Adrenal gland (tissue), 9 donors: ENCODE measurements at regions not wholly inside any gene's neighbourhood (a gene's known extent, or its start where the extent isn't known, plus 50 kb on each side); places are given as distances from the start of the nearest gene placed in this dataset.
A peak's percentile ranks its signal among the peaks of the same experiment; 100 is the strongest.

Source experiments
- DNase-seq, 7 donors: peaks; one replicate each; pipeline ENCODE4 v3.0.0-alpha.2; 2019 to 2020
- H3K27ac ChIP-seq, 5 donors: fragments of 200-600 bp; sonication (generic) in 4 of 5; 1 replicate in 3 of 5; 2 replicates in 2 of 5; pipeline versions ENCODE4 v1.5.1 to v1.8.0; 2016 to 2020; ENCODE audit warnings: mild to moderate bottlenecking in 1 of 5
- H3K27me3 ChIP-seq: fragments of 200-600 bp; 2 replicates; pipeline ENCODE4 v1.8.0; 2021
- H3K36me3 ChIP-seq, 2 donors: fragments of 200-600 bp; replicated peaks in 1 of 2; 1 replicate in 1 of 2; 2 replicates in 1 of 2; pipeline versions ENCODE4 v1.5.1 to v1.8.0; 2018 to 2022
- H3K4me1 ChIP-seq, 2 donors: fragments of 200-600 bp; replicated peaks in 1 of 2; 1 replicate in 1 of 2; 2 replicates in 1 of 2; pipeline versions ENCODE4 v1.5.1 to v1.8.0; 2018 to 2021
- H3K4me3 ChIP-seq, 4 donors: fragments of 200-600 bp; sonication (generic) in 3 of 4; one replicate each; pipeline ENCODE4 v1.5.1; 2016 to 2018
- H3K9me3 ChIP-seq, 3 donors: fragments of 200-600 bp; sonication (generic) in 1 of 3; replicated peaks in 1 of 3; 1 replicate in 2 of 3; 2 replicates in 1 of 3; pipeline versions ENCODE4 v1.5.1 to v1.8.0; 2016 to 2021
- POLR2A ChIP-seq, 2 donors: fragments of 450-650 bp; IDR thresholded peaks; one replicate each; pipeline ENCODE4 v1.6.1; 2017; ENCODE audit warnings: antibody characterized with exemption in 2 of 2, mild to moderate bottlenecking in 2 of 2, moderate library complexity in 1 of 2
- WGBS, 4 donors: extraction: QIAGEN DNeasy Blood & Tissue Kit in 2 of 4; methylation state at CpG; one replicate each; pipeline versions ENCODE4 v1.1.5 to v1.1.7; 2013 to 2017; 5-methylcytosine and 5-hydroxymethylcytosine counted together
- intact Hi-C, 2 donors: fragments of 100-400 bp; cut with DNase I; formaldehyde crosslinking; loops; one replicate each; pipeline versions ENCODE4 v1.14.1 to v1.15.0; 2022 to 2023
- TF ChIP-seq, protein P1 (sequence below), 6 experiments: fragments of 450-650 bp in 4 of 6; fragments of 200-600 bp in 2 of 6; sonication (generic) in 1 of 6; IDR thresholded peaks; 1 replicate in 5 of 6; 2 replicates in 1 of 6; pipeline versions ENCODE4 v1.5.1 to v1.8.0; 2016 to 2021; ENCODE audit warnings: antibody characterized with exemption in 6 of 6, mild to moderate bottlenecking in 2 of 6, moderate library complexity in 1 of 6
- donor health status: healthy with polysubstance abuse.
- donor health status: Bipolar disorder and iron deficiency.
- donor health status: DM: yes; HTN: yes; CAD: no.
- donor health status: DM: no; HTN: no; CAD: no.
- donor health status: DM: no; HTN: no; CAD: no.

DNA sequence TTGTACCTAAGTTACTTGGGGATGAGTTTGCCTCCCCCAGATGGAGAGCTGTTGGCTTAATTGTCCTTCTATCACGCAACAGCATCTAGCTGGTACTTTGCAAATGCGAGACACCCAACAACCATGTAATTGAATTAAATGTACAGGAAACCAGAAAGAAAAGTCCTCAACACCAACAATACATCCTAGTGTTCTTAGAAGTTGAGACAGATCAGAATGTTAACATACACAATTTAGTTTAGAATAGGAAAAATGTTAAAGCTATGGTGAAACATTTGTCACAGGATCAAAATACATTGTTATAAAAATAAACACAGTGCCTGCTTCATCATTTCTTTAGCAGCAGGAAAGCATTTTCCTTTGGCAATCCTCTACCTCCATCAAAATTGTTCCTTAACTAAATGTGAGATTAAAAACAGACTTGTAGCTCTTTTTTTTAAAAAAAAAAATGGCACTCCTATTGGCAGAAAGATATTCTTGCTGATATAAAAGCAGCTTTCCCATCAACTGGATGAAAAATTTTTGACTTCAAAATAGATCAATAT lies 163.1 kb upstream of the MID1 start:
- no peak overlapping the region for H3K27ac ChIP-seq
- WGBS, 4 donors, result 72 to 93% (median 89%) methylated on average over 2 of the region's 2 CpGs

DNA sequence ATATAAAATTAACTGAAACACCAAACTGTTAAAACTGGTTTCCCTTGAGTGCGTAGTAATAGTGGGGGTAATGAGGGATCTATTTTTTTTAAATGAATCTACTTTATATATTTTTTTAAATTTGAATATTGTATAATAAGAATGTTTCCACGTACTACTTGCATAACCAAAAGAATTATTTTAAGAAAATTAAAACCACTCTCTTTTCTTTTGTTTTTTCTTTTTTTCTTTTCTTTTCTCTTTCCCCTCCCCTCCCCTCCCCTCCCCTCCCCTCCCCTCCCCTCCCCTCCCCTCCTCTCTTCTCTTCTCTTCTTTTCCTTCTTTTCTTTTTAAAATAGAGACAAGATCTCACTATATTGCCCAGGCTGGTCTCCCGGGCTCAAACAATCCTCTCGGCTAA lies 166.9 kb upstream of the MID1 start:
- H3K36me3 ChIP-seq, result no peaks in the 10 kb centered on the region
- H3K4me1 ChIP-seq, result no peaks in the 10 kb centered on the region
- no peak for DNase-seq
- TF ChIP-seq, protein P1, sequence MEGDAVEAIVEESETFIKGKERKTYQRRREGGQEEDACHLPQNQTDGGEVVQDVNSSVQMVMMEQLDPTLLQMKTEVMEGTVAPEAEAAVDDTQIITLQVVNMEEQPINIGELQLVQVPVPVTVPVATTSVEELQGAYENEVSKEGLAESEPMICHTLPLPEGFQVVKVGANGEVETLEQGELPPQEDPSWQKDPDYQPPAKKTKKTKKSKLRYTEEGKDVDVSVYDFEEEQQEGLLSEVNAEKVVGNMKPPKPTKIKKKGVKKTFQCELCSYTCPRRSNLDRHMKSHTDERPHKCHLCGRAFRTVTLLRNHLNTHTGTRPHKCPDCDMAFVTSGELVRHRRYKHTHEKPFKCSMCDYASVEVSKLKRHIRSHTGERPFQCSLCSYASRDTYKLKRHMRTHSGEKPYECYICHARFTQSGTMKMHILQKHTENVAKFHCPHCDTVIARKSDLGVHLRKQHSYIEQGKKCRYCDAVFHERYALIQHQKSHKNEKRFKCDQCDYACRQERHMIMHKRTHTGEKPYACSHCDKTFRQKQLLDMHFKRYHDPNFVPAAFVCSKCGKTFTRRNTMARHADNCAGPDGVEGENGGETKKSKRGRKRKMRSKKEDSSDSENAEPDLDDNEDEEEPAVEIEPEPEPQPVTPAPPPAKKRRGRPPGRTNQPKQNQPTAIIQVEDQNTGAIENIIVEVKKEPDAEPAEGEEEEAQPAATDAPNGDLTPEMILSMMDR (IDR thresholded peaks at IDR 0.05), result no peak
- no peak for TF ChIP-seq POLR2A (IDR thresholded peaks at IDR 0.05)
- intact Hi-C loops, result no loop called here
- no peaks in the 10 kb centered on the region for H3K27me3 ChIP-seq
- H3K27ac ChIP-seq, result no peak overlapping the region
- WGBS, 4 donors, result 89 to 96% (median 91%) methylated on average over 4 of the region's 4 CpGs
- no peak overlapping the region for H3K4me3 ChIP-seq
- no peaks in the 10 kb centered on the region for H3K9me3 ChIP-seq

More for the DNA sequence above, 163.1 kb upstream of the MID1 start:
- H3K4me3 ChIP-seq, result no peak overlapping the region
- TF ChIP-seq, protein P1 (IDR thresholded peaks at IDR 0.05), result no peak
- TF ChIP-seq POLR2A (IDR thresholded peaks at IDR 0.05), result no peak
- DNase-seq, result no peak
- no peaks in the 10 kb centered on the region for H3K36me3 ChIP-seq
- no peaks in the 10 kb centered on the region for H3K4me1 ChIP-seq
- no peaks in the 10 kb centered on the region for H3K27me3 ChIP-seq
- H3K9me3 ChIP-seq, result no peaks in the 10 kb centered on the region
- intact Hi-C loops, result no loop called here

- Histone ChIP-seq H3K27me3 (no peaks in the 10 kb centered on the region), H3K9me3 (no peaks in the 10 kb centered on the region), H3K4me1 (no peaks in the 10 kb centered on the region), H3K4me3 (no peak overlapping the region), H3K27ac (no peak overlapping the region), H3K36me3 (no peaks in the 10 kb centered on the region)
- DNase-seq, result no peak
- TF ChIP-seq POLR2A (IDR thresholded peaks at IDR 0.05), result no peak
- TF ChIP-seq, protein P1 (IDR thresholded peaks at IDR 0.05), result no peak
- WGBS, 4 donors, result 47 to 83% (median 72%) methylated on average over 1 of the region's 1 CpG
- intact Hi-C loops, result no loop called here
Observed at GRCh38 chrX:10794203-10794630, 173.8 kb upstream of the MID1 start.

- Histone ChIP-seq H3K36me3 (no peaks in the 10 kb centered on the region), H3K4me3 (no peak overlapping the region), H3K27me3 (no peaks in the 10 kb centered on the region), H3K4me1 (no peaks in the 10 kb centered on the region), H3K9me3 (no peaks in the 10 kb centered on the region), H3K27ac (peak overlapping the region in 1 of 5 donors; percentile 12)
- WGBS, 4 donors, result 29 to 47% (median 43%) methylated on average over 1 of the region's 1 CpG
- intact Hi-C loops, result no loop called here
- no peak for DNase-seq
- no peak for TF ChIP-seq POLR2A (IDR thresholded peaks at IDR 0.05)
- TF ChIP-seq, protein P1 (IDR thresholded peaks at IDR 0.05), result no peak
Observed at GRCh38 chrX:10795721-10796120, 175.3 kb upstream of the MID1 start.
